HG03064 (cell line): ENCODE measurements at regions not wholly inside any gene's neighbourhood (a gene's known extent, or its start where the extent isn't known, plus 50 kb on each side); places are given as distances from the start of the nearest gene placed in this dataset.

ENCODE experiments used
- ATAC-seq: cut with Tn5 transposase; IDR thresholded peaks from one replicate; pipeline ENCODE4 v1.9.1; 2021; ENCODE audit warnings: low read depth; ENCODE audit not compliant: unreplicated experiment

GRCh38 chr3:73683706-73684105 is 59.0 kb upstream of the PDZRN3 start:
- ATAC-seq = no peak

- ATAC-seq = no peak
These were observed 56.9 kb upstream of the PDZRN3 start for GRCh38 chr3:73681610-73682009.

DNA sequence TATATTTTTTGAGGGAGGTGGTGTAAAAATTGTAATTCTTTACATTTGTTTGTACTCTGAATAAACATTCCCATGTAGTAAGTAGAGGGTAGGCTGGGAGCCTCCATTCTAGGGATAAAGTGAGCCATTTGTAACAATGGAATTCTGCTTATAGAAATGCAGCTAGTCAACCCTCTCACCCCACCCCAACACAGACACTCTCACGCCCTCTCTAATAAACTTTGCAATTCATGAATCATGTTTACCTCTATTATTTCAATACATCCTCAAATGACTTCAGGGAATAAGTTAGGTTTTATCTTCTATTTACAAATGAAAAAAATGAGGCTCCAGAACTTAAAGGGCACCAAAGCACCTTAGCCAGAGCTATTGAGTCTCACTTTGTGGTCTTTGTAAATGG is 56.5 kb upstream of the PDZRN3 start:
- ATAC-seq = no peak

DNA sequence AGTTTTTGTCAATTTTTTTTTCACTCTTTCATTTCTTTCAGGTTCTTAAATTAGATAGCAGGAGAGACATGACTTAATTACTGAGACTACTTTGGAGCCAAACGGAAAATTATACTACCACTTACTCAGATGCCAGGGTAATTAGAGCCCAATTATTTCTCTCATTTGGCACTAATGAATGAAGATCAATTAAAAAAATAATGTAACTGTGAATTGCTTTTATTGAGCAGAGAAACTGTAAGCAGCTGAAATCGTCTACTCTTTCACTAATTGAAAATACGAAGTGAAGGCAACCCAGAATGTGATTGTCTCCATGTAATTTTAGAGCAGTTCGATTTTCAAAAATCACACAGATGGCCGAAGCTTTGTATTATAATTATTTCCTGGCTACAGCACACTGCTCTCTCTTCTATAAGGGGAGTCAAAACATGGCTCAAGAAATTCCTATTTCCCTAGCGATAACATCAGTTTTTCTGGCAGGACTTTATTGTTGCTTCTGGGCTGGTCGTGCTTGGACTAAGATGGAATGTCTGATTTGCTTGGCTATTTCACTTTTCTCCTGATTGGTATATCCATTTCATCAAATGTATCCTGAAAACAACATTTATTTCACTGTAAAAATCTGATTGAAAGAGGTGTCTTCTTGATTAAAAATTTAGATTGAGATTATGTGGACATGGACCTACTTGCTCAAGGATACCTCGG is 55.8 kb upstream of the PDZRN3 start:
- no peak for ATAC-seq

DNA sequence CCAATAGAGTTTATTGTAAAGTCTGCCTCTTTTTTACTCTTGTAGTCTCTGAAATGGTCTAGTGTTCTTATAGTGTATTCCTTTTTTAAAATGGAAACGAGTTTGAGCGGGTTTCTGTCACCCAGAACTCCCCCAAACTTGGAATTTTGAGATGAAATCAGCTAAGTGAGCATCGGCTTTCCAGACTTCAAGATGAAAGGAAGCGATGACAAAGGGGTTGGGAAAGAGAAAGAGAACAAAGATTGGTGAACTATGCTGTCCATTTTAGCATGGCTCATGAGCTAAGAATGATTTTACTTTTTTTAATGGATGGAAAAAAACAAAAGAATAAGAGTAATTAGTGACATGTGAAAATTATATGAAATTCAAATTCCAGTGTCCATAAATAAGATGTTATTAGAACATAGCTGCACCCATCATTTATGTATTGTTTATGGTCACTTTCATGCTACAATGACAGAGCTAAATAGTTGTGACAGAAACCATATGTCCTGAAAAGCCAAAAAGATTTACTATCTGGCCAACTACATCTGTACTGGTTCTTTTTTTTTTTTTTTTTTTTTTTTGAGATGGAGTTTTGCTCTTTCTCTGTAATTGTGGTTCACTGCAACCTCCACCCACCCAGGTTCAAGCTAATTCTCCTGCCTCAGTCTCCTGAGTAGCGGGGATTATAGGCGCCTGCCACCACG is 52.7 kb upstream of the PDZRN3 start:
- no peak for ATAC-seq
